ENCODE measurements at regions not wholly inside any gene's neighbourhood (a gene's known extent, or its start where the extent isn't known, plus 50 kb on each side); places are given as distances from the start of the nearest gene placed in this dataset.

DNA sequence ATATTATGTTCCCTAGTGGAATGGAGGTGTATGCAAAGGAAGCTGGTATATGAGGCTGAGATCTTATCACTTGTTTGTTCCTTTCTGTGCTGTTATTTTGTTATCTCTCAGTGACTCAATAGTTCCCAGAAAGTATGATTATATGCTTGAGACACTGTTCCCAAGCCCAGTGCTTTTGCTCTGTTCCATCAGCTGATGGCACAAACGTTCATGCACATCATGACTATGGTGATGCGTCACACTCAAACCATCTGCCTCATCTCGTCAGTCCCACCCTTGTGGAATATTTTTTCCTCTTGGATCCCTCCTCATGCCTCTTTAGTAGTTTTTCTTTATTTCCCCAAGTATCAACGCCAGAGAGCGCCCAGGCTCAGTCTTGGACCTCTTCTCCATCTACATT, 786.9 kb downstream of the AACS start:
- TF ChIP-seq EZH2phosphoT487 (IDR thresholded peaks at IDR 0.05; ENCODE audit: insufficient read depth, low read depth) (no peak), EZH2 (IDR thresholded peaks at IDR 0.05; ENCODE audit: insufficient read depth, poor library complexity, severe bottlenecking) (no peak)

Data from GM23248 (cell line).